ENCODE measurements at regions not wholly inside any gene's neighbourhood (a gene's known extent, or its start where the extent isn't known, plus 50 kb on each side); places are given as distances from the start of the nearest gene placed in this dataset.

GRCh38 chr12:27183342-27183741, 60.7 kb upstream of the STK38L start (continued):
- TF ChIP-seq ZNF430 (CRISPR knock-in tag; IDR thresholded peaks at IDR 0.05) (no peak), ZNF782 (CRISPR knock-in tag; IDR thresholded peaks at IDR 0.05; ENCODE audit: borderline replicate concordance) (no peak), ZNF720 (CRISPR knock-in tag; IDR thresholded peaks at IDR 0.05) (no peak), RNF219 (CRISPR knock-in tag; IDR thresholded peaks at IDR 0.05) (no peak), ZNF800 (CRISPR knock-in tag; IDR thresholded peaks at IDR 0.05) (no peak), MEIS2 (CRISPR knock-in tag; IDR thresholded peaks at IDR 0.05) (no peak), XRCC5 (optimal IDR thresholded peaks at IDR 0.05; ENCODE audit: low read length) (no peak), TEF (CRISPR knock-in tag; IDR thresholded peaks at IDR 0.05) (no peak), ZNF773 (CRISPR knock-in tag; IDR thresholded peaks at IDR 0.05; ENCODE audit: borderline replicate concordance) (no peak)
